ENCODE measurements at regions not wholly inside any gene's neighbourhood (a gene's known extent, or its start where the extent isn't known, plus 50 kb on each side); places are given as distances from the start of the nearest gene placed in this dataset.
"Not testable (repeated sequence)": the region's sequence is repeated elsewhere in the genome, so short reads cannot be mapped to it uniquely, and the experiment has no call there.

DNA sequence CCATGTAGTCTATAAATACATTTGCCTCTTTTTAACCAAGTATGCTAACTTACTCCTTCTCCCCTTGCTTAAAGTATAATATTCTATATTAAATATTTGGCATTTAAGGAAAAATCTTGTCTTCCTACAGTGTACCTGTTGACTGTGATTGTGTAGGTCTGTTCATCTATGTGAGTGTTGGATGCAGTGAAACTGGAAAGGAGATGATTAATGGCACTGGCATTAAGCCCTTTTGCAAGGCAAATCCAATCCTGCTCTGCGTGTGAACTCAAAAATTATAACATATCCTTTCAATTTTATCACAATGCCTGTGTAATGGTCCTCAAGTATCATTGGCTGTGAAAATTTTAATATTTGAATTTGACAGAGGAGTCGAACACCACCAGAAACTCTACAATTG is 565.0 kb downstream of the KCNT2 start:
- Mint-ChIP-seq H3K9me3 (peaks cover 11 to 13% of the 10 kb centered on the region in 2 donors), H3K27ac (no peak overlapping the region), H3K36me3 (no peaks in the 10 kb centered on the region)
- no peak for ATAC-seq
- no peak for DNase-seq (ENCODE audit: low spot score in 2 of 2)

DNA sequence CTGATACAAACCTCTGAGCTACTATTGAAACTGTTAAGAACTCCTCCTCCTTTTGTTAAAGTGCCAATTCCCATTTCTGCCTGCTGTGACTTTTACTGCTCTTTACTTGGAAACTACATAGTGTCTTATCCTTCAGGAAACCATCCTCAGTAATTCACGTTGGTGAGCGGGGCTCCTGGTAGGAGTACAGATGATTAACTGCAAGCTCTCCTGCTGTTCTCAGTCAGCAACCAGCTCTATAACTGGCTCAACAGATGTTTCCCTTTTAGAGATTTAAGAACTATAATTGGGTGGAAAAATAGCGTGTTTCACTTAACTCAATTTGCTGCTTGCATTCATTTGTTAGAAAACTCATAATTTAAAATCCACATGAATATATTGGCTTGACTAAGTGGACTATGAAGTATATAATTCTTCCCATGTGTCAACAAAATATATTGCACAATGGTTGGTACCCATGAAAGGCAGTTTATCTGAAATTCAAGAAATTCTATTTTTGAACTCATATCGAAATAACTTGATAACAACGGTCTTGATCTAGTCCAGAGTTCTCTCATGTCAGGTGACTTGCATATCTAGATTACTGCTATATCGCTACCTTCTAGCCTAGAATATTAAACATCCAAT is 574.0 kb downstream of the KCNT2 start:
- Mint-ChIP-seq H3K36me3 (no peaks in the 10 kb centered on the region), H3K27ac (no peak overlapping the region), H3K9me3 (peaks cover 7 to 8% of the 10 kb centered on the region in 2 donors)
- ATAC-seq = no peak
- DNase-seq (ENCODE audit: low spot score in 2 of 2) = no peak

DNA sequence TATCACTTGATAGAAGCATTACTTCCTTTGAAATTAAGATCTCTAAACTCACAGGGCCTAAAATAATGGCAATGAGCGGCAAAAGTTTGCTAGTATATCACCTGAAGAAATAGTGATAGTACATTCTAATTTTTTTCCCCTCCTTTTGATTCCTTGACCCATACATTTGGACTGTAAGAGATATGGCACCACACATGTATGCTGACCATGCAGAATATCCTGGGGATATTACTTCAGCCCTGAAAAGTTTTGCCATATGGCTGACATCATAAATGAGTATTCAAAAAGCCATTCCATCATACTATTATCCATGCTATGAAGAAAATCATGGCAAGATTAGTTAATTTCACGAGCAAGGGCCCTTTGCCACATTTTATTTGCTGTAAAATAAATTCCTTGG is 576.9 kb downstream of the KCNT2 start:
- DNase-seq (ENCODE audit: low spot score in 2 of 2); H3K27ac Mint-ChIP-seq; H3K36me3 Mint-ChIP-seq; H3K9me3 Mint-ChIP-seq; ATAC-seq: not testable (repeated sequence)

DNA sequence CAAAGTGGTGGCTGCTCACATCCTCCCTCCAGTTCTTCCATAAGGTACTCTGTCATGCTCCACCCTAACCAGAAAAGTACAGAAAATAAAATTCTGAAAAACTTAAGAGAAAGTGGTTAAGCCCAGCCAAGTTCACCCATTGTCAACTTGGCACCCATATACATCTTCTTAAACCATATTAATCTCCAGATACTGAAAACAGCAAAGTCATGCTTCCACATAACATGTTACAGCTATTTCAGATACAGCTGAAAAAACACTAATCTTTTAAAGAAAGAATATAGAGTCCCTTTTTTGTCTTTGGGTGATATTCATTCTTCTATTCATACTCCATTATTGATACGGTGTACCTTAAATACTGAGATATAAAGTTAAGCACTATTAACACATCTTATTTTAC is 577.8 kb downstream of the KCNT2 start:
- Mint-ChIP-seq H3K9me3 (no peaks in the 10 kb centered on the region), H3K27ac (no peak overlapping the region), H3K36me3 (no peaks in the 10 kb centered on the region)
- ATAC-seq (no peak), DNase-seq (ENCODE audit: low spot score in 2 of 2) (no peak)

DNA sequence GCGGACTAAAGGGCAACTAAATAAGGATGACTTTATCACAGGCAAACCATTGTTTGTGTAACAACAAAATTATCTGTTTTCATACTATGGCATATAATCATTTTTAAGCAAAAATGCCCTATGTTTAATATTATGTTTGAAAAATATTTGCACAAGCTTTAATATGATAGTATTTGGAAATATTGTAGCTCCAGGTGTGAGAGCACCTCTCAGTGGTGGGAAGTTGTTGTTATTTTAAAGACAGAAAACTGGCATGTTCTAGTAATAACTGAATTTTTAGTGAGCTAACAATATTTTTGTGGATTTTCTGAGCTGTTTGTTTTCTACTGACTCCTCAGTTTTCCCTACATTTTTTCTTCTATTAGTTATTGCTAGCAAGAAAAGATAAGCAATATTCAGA is 578.8 kb downstream of the KCNT2 start:
- Mint-ChIP-seq H3K9me3 (no peaks in the 10 kb centered on the region), H3K36me3 (no peaks in the 10 kb centered on the region), H3K27ac (no peak overlapping the region)
- ATAC-seq = no peak
- DNase-seq (ENCODE audit: low spot score in 2 of 2) = no peak

GRCh38 chr1:196027127-196027526 is 581.1 kb downstream of the KCNT2 start:
- ATAC-seq (no peak), DNase-seq (ENCODE audit: low spot score in 2 of 2) (no peak)
- no peaks in the 10 kb centered on the region for H3K36me3 Mint-ChIP-seq
- H3K9me3 Mint-ChIP-seq = peaks cover 4 to 5% of the 10 kb centered on the region in 2 donors
- H3K27ac Mint-ChIP-seq = no peak overlapping the region

DNA sequence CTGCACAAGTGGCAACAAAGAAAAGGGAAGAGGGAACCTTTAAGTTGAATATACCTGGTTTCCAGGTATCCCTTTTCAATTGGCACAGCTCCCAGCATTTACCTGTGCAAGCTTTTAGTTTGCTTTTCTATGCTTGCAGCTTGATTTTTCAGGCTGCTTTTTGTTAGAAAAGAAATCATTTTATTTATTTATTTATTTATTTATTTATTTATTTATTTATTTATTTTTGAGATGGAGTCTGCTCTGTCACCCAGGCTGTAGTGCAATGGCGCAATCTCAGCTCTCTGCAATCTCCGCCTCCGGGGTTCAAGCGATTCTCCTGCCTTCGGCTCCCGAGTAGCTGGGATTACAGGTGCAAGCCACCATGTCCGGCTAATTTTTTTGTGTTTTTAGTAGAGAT is 587.1 kb downstream of the KCNT2 start:
- not testable (repeated sequence) for H3K36me3 Mint-ChIP-seq; H3K9me3 Mint-ChIP-seq; ATAC-seq; H3K27ac Mint-ChIP-seq; DNase-seq (ENCODE audit: low spot score in 2 of 2)

- DNase-seq (ENCODE audit: low spot score in 2 of 2) = no peak
- Mint-ChIP-seq H3K36me3 (no peaks in the 10 kb centered on the region), H3K27ac (no peak overlapping the region), H3K9me3 (peaks cover 0 to 7% of the 10 kb centered on the region in 2 donors)
- ATAC-seq = no peak
Measured at GRCh38 chr1:196009362-196009761, 598.9 kb downstream of the KCNT2 start.

DNA sequence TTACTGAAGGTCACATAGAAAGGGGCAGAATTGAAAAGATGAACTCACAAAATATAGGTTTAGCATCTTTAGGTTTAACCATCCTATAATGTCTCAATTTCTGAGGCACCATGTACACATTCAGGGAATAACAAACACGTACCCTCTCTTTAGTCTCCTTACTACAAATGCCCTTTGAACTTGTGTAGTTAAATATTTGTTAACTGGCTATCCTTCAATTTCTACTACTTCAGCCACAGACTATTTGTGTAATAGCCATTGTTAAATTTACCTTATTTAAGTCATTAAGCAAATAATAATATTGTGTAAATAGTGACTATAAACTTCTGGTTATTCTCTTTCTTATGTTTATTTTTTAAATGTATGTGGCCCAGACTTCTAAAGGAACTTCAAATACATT is 600.5 kb downstream of the KCNT2 start:
- ATAC-seq = no peak

GRCh38 chr1:196005426-196005825 is 602.8 kb downstream of the KCNT2 start:
- Mint-ChIP-seq H3K36me3 (no peaks in the 10 kb centered on the region), H3K27ac (no peak overlapping the region), H3K9me3 (peaks cover 5 to 10% of the 10 kb centered on the region in 2 donors)
- ATAC-seq (no peak), DNase-seq (ENCODE audit: low spot score in 2 of 2) (no peak)

More for the DNA sequence above, 600.5 kb downstream of the KCNT2 start:
- Mint-ChIP-seq H3K9me3 (peaks cover 0 to 4% of the 10 kb centered on the region in 2 donors), H3K36me3 (no peaks in the 10 kb centered on the region), H3K27ac (no peak overlapping the region)
- DNase-seq (ENCODE audit: low spot score in 2 of 2) = no peak

GRCh38 chr1:196004388-196004787 is 603.9 kb downstream of the KCNT2 start:
- not testable (repeated sequence) for DNase-seq (ENCODE audit: low spot score in 2 of 2); H3K36me3 Mint-ChIP-seq; H3K9me3 Mint-ChIP-seq; ATAC-seq; H3K27ac Mint-ChIP-seq

- no peak for DNase-seq (ENCODE audit: low spot score in 2 of 2)
- no peak for ATAC-seq
- no peaks in the 10 kb centered on the region for H3K36me3 Mint-ChIP-seq
- H3K27ac Mint-ChIP-seq = no peak overlapping the region
- H3K9me3 Mint-ChIP-seq = peaks cover 5 to 10% of the 10 kb centered on the region in 2 donors
Measured at GRCh38 chr1:196002906-196003305, 605.3 kb downstream of the KCNT2 start.

DNA sequence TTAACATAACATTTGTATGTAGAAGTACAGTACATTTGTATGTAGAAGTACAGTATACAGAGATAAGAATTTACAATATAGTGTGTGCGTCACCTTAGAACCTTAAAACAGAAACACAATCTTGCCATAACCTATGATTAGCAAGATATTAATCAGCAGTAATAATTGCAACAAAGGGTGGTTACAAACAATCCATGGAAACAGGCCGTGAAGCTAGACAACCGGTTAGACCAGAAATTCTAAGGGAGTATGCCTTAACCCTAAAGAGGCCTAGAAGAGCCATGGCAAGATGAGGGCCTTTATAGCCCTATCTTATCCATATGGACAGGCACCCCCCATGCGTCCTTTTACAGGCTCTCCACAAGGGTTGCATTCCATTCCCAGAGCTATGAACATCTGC is 605.9 kb downstream of the KCNT2 start:
- not testable (repeated sequence) for H3K9me3 Mint-ChIP-seq; H3K27ac Mint-ChIP-seq; H3K36me3 Mint-ChIP-seq; ATAC-seq; DNase-seq (ENCODE audit: low spot score in 2 of 2)

DNA sequence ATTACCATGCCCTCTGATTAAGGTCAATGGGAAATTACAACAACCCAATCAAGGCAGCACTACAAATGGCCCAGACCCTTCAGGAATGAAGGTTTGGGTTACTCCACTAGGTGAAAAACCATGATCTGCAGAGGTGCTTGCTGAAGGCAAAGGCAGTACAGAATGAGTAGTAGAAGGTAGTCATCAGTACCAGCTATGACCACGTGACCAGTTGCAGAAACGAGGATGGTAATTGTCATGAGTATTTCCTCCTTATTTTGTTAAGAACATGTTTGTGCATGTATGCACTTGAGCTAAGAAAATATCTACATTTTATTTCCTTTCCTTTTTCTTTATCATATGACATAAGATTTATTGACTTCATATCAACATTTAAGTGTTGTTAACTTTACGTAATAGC is 607.1 kb downstream of the KCNT2 start:
- Mint-ChIP-seq H3K36me3 (no peaks in the 10 kb centered on the region), H3K9me3 (peaks cover 5 to 6% of the 10 kb centered on the region in 2 donors), H3K27ac (no peak overlapping the region)
- ATAC-seq = no peak
- no peak for DNase-seq (ENCODE audit: low spot score in 2 of 2)

GRCh38 chr1:195999022-195999421 is 609.2 kb downstream of the KCNT2 start:
- no peak overlapping the region for H3K27ac Mint-ChIP-seq
- no peaks in the 10 kb centered on the region for H3K36me3 Mint-ChIP-seq
- ATAC-seq (no peak), DNase-seq (ENCODE audit: low spot score in 2 of 2) (no peak)
- H3K9me3 Mint-ChIP-seq = peaks cover 5% of the 10 kb centered on the region in 2 donors

DNA sequence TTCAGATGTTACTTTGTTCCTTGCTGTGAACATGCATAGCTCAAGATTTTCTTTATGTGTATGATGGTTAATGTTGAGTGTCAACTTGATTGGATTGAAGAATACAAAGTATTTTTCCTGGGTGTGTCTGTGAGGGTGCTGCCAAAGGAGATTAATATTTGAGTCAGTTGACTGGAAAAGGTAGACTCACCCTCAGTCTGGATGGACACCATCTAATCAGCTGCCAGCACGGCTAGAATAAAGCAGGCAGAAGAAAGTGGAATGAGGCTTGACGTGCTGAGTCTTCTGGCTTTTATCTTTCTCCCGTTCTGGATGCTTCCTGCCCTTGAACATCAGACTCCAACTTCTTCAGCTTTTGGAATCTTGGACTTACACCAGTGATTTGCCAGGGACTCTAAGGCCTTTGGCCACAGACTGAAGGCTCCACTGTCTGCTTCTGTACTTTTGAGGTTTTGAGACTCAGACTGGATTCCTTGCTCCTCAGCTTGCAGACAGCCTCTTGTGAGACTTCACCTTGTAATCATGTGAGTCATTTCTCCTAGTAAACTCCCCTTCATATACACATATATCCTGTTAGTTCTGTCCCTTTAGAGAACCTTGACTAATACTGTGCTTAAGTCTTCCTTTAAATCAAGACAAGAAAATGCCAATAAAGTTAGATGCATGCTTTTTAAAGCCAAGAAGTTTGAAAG is 626.6 kb downstream of the KCNT2 start:
- no peak overlapping the region for H3K27ac Mint-ChIP-seq
- DNase-seq (ENCODE audit: low spot score in 2 of 2) (no peak), ATAC-seq (no peak)
- H3K9me3 Mint-ChIP-seq = peaks cover 0 to 15% of the 10 kb centered on the region in 2 donors
- no peaks in the 10 kb centered on the region for H3K36me3 Mint-ChIP-seq

DNA sequence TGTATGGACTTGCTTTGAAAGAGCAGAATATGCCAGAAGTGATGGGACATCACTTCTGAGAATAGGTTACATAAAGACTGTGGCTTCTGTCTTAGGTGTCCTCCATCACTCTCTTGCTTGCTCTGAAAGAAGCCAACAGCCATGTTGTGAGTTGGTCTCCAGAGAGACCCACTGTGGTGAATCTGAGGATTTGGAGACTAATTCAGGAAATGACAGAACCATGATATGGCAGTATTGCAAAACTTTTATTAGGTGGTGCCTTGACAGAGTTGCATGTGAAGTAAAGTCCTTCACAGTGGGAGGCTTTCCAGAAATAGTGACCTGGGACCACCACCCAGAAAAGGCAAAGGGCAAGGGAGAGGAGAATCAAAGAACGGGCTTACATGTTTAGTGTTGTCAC is 628.6 kb downstream of the KCNT2 start:
- no peak for DNase-seq (ENCODE audit: low spot score in 2 of 2)
- H3K27ac Mint-ChIP-seq = no peak overlapping the region
- H3K36me3 Mint-ChIP-seq = no peaks in the 10 kb centered on the region
- H3K9me3 Mint-ChIP-seq = peaks cover 7 to 19% of the 10 kb centered on the region in 2 donors
- ATAC-seq = no peak

- ATAC-seq (no peak), DNase-seq (ENCODE audit: low spot score in 2 of 2) (no peak)
- Mint-ChIP-seq H3K27ac (no peak overlapping the region), H3K9me3 (peaks cover 7 to 9% of the 10 kb centered on the region in 2 donors), H3K36me3 (no peaks in the 10 kb centered on the region)
Measured at GRCh38 chr1:195973311-195973904, 634.8 kb downstream of the KCNT2 start.

Data from activated naive CD4-positive, alpha-beta T cell treated with anti-CD3 and anti-CD28 coated beads, Interleukin-2, amount 50 U/mL, for 72 hours (primary cell).